GM04503 (cell line): ENCODE measurements at regions not wholly inside any gene's neighbourhood (a gene's known extent, or its start where the extent isn't known, plus 50 kb on each side); places are given as distances from the start of the nearest gene placed in this dataset.

Experiments used
- DNase-seq: peaks from one replicate; pipeline ENCODE4 v3.0.0-alpha.2; 2012; ENCODE audit warnings: low read depth

- no peak for DNase-seq
Observed at GRCh38 chr3:113051787-113052186, 61.0 kb downstream of the GTPBP8 start.

GRCh38 chr3:113053169-113053568, 62.4 kb downstream of the GTPBP8 start:
- DNase-seq, result no peak

GRCh38 chr3:113054552-113054951, 63.8 kb downstream of the GTPBP8 start:
- peak; percentile 66 for DNase-seq

- DNase-seq, result no peak
Observed at GRCh38 chr3:113055201-113055600, 64.4 kb downstream of the GTPBP8 start.

- no peak for DNase-seq
Observed at GRCh38 chr3:113055961-113056360, 65.2 kb downstream of the GTPBP8 start.

- no peak for DNase-seq
Observed at GRCh38 chr3:113057117-113057516, 66.3 kb downstream of the GTPBP8 start.

GRCh38 chr3:113058188-113058587, 67.4 kb downstream of the GTPBP8 start:
- no peak for DNase-seq

GRCh38 chr3:113062705-113063104, 71.9 kb downstream of the GTPBP8 start:
- no peak for DNase-seq

GRCh38 chr3:113063126-113063894, 72.5 kb downstream of the GTPBP8 start:
- DNase-seq, result no peak

- no peak for DNase-seq
Observed at GRCh38 chr3:113064183-113064582, 73.4 kb downstream of the GTPBP8 start.

GRCh38 chr3:113065336-113065735, 74.6 kb downstream of the GTPBP8 start:
- DNase-seq, result no peak

- peak; percentile 58 for DNase-seq
Observed at GRCh38 chr3:113070072-113070640, 79.4 kb downstream of the GTPBP8 start.

GRCh38 chr3:113070681-113071113, 79.9 kb downstream of the GTPBP8 start:
- no peak for DNase-seq

GRCh38 chr3:113075588-113075987, 84.8 kb downstream of the GTPBP8 start:
- DNase-seq, result no peak

- DNase-seq, result no peak
Observed at GRCh38 chr3:113079218-113079961, 88.6 kb downstream of the GTPBP8 start.

- DNase-seq, result peak; percentile 85
Observed at GRCh38 chr3:113084777-113085176, 94.0 kb downstream of the GTPBP8 start.

- no peak for DNase-seq
Observed at GRCh38 chr3:113086560-113087461, 96.0 kb downstream of the GTPBP8 start.

- no peak for DNase-seq
Observed at GRCh38 chr3:113088616-113089015, 97.8 kb downstream of the GTPBP8 start.

- no peak for DNase-seq
Observed at GRCh38 chr3:113091417-113091816, 100.6 kb downstream of the GTPBP8 start.

GRCh38 chr3:113092746-113093145, 102.0 kb downstream of the GTPBP8 start:
- DNase-seq, result no peak

GRCh38 chr3:113094337-113095221, 103.8 kb downstream of the GTPBP8 start:
- no peak for DNase-seq
